GM12864 (cell line): ENCODE measurements at regions not wholly inside any gene's neighbourhood (a gene's known extent, or its start where the extent isn't known, plus 50 kb on each side); places are given as distances from the start of the nearest gene placed in this dataset.

Experiments used
- DNase-seq: peaks from one replicate; pipeline ENCODE4 v3.0.0-alpha.2; 2011; ENCODE audit warnings: low read depth
- H3K4me3 ChIP-seq: 2 replicates; pipeline ENCODE4 v1.5.1; 2011; ENCODE audit warnings: mild to moderate bottlenecking, low read depth, low read length, control low read depth
- CTCF ChIP-seq: IDR thresholded peaks from 2 replicates; pipeline ENCODE4 v1.5.1; 2011; ENCODE audit warnings: low read depth, mild to moderate bottlenecking, moderate library complexity, low read length, control low read depth, inconsistent platforms; ENCODE audit errors: missing control alignments

- H3K4me3 ChIP-seq = no peak overlapping the region
- no peak for TF ChIP-seq CTCF
- DNase-seq = no peak
Measured at GRCh38 chr15:98395974-98396610, 252.2 kb upstream of the IGF1R start.

- no peak for DNase-seq
- TF ChIP-seq CTCF = no peak
- H3K4me3 ChIP-seq = no peak overlapping the region
Measured at GRCh38 chr15:98397419-98397818, 250.9 kb upstream of the IGF1R start.

GRCh38 chr15:98398056-98398455 is 250.3 kb upstream of the IGF1R start:
- DNase-seq = no peak
- TF ChIP-seq CTCF = no peak
- no peak overlapping the region for H3K4me3 ChIP-seq

GRCh38 chr15:98398886-98399285 is 249.5 kb upstream of the IGF1R start:
- no peak for DNase-seq
- no peak for TF ChIP-seq CTCF
- H3K4me3 ChIP-seq = no peak overlapping the region

GRCh38 chr15:98400120-98400519 is 248.2 kb upstream of the IGF1R start:
- TF ChIP-seq CTCF = no peak
- no peak for DNase-seq
- H3K4me3 ChIP-seq = no peak overlapping the region

- no peak overlapping the region for H3K4me3 ChIP-seq
- no peak for DNase-seq
- TF ChIP-seq CTCF = no peak
Measured at GRCh38 chr15:98401029-98401428, 247.3 kb upstream of the IGF1R start.

GRCh38 chr15:98402486-98402885 is 245.9 kb upstream of the IGF1R start:
- no peak for TF ChIP-seq CTCF
- DNase-seq = no peak
- no peak overlapping the region for H3K4me3 ChIP-seq
